ENCODE measurements at regions not wholly inside any gene's neighbourhood (a gene's known extent, or its start where the extent isn't known, plus 50 kb on each side); places are given as distances from the start of the nearest gene placed in this dataset.

GRCh38 chr3:103796068-103796467 lies 1361.3 kb downstream of the ZPLD1 start:
- TF ChIP-seq REST (IDR thresholded peaks at IDR 0.05; ENCODE audit: low read depth, low read length) = no peak
- no peak for TF ChIP-seq POLR2A (IDR thresholded peaks at IDR 0.05; ENCODE audit: low read depth, low read length)
